DND-41 (cell line): ENCODE measurements at regions not wholly inside any gene's neighbourhood (a gene's known extent, or its start where the extent isn't known, plus 50 kb on each side); places are given as distances from the start of the nearest gene placed in this dataset.
"Not testable (repeated sequence)": the region's sequence is repeated elsewhere in the genome, so short reads cannot be mapped to it uniquely, and the experiment has no call there.

Source experiments
- CTCF ChIP-seq: IDR thresholded peaks from 2 replicates; pipeline ENCODE4 v1.5.1; 2012; ENCODE audit warnings: borderline replicate concordance, low read length, moderate library complexity, mild to moderate bottlenecking; ENCODE audit not compliant: poor library complexity, severe bottlenecking; ENCODE audit errors: extremely low read depth
- EZH2 ChIP-seq: IDR thresholded peaks from 3 replicates; pipeline ENCODE4 v1.6.1; 2012; ENCODE audit warnings: borderline replicate concordance, low read depth, mild to moderate bottlenecking, moderate library complexity, low read length, inconsistent platforms; ENCODE audit not compliant: severe bottlenecking

DNA sequence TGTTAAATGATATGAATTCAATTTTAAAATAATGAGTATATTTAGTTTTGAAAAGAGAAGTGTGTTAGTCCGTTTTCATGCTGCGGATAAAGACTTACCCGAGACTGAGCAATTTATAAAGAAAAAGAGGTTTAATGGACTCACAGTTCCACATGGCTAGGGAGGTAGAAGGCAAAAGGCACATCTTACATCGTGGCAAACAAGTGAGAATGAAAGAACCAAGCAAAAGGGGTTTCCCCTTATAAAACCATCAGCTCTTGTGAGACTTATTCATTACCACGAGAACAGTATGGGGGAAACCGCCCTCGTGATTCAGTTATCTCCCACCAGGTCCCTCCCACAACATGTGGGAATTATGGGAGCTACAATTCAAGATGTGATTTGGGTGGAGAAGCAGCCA lies 51.8 kb upstream of the OSMR start:
- not testable (repeated sequence) for TF ChIP-seq CTCF, EZH2
